NCI-H748 treated with DMSO at 0.1 percent for 48 hours (cell line): ENCODE measurements at regions not wholly inside any gene's neighbourhood (a gene's known extent, or its start where the extent isn't known, plus 50 kb on each side); places are given as distances from the start of the nearest gene placed in this dataset.
"Not testable (repeated sequence)": the region's sequence is repeated elsewhere in the genome, so short reads cannot be mapped to it uniquely, and the experiment has no call there.

Source experiments
- DNase-seq: peaks from one replicate; lab custom pipeline; 2025; lab: John Stamatoyannopoulos, UW

DNA sequence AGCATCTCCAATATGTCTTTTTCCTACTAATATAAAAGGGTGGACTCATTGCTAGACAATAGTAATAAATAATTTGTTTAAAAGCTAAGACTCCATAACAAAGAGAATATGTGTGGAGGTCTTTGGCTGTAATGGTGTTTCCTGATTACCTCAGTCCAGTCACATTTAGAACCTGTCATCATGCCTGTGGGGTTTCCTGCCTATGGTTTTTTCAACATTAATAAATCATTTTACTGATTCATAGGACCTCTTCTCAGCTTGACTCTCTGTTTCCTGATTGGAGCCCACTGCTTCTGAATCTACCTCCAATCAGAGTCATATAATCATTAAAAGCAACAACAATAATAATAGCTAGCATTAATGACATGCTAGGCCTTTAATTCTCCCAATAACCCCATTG is 52.4 kb upstream of the GNAI1 start:
- no peak for DNase-seq

- DNase-seq, result no peak
Observed at GRCh38 chr7:80078886-80079285, 55.7 kb upstream of the GNAI1 start.

- no peak for DNase-seq
Observed at GRCh38 chr7:80078159-80078731, 56.4 kb upstream of the GNAI1 start.

DNA sequence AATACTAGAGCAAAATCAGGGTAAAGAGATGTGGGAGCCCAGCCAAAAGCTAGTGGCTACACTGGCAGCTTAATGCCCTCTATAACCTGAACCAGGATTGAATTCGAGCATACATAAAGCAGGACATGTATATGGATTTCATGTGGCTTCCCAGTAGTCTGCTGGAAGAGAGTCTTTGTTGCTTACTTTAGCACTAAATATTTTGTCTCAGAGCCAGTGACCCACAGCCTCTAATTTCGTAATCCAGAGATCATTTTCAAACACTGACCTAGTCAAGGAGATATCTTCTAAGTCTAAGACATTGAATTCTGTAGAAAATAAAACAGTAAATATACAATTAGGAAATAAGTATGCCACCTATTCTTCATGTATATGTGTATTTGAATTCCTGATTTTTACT is 64.2 kb upstream of the GNAI1 start:
- no peak for DNase-seq

GRCh38 chr7:80066639-80067038 is 68.0 kb upstream of the GNAI1 start:
- DNase-seq, result no peak

- no peak for DNase-seq
Observed at GRCh38 chr7:80063834-80064233, 70.8 kb upstream of the GNAI1 start.

- peak; percentile 61 for DNase-seq
Observed at GRCh38 chr7:80060218-80060806, 74.3 kb upstream of the GNAI1 start.

- no peak for DNase-seq
Observed at GRCh38 chr7:80057488-80057887, 77.1 kb upstream of the GNAI1 start.

GRCh38 chr7:80054356-80054755 is 80.3 kb upstream of the GNAI1 start:
- DNase-seq, result no peak

DNA sequence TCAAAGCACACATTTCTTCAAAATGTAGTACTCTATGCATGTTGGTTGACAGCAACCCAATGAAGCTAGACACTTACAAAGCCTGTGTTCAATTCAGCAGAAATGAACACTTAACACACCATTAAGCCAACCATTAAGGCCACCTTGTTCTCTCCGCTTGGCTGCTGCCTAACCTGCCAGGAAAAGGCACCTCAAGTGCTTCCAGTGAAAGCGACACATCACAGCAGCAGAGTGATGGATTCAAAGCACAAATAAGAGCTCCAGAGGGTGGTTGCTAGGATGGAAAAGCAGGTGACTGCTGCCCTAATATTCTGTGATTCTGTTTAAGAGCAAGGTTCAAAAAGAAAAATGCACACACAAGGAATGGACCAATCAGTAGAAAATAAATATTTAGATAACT is 81.5 kb upstream of the GNAI1 start:
- DNase-seq, result peak; percentile 79

DNA sequence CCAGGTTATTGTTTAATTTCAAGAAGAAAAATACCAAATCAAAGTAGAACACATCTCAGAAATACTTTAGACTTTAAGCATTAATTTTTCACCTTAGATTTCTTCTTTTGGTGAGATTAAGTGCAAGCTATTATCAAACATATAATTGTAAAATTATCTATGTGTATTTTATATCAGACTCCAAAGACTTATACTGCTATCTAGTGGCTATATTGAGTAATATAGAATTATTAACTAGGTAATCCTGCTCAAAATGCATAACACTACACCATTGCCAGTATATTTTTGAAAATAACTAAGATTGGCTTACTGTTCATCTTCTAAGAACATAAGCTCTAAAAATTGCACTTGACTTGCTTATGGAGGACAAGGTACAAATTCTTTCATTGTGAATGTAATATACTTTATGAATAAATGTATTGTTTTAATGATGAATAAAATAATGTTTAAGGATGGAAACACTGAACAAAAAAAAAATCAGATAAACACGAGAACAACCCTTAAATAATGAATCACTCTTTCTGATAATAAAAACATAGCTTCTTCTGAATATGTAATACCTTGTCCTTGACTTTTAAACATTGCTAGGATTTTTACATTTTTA is 86.7 kb upstream of the GNAI1 start:
- peak; percentile 59 for DNase-seq

DNA sequence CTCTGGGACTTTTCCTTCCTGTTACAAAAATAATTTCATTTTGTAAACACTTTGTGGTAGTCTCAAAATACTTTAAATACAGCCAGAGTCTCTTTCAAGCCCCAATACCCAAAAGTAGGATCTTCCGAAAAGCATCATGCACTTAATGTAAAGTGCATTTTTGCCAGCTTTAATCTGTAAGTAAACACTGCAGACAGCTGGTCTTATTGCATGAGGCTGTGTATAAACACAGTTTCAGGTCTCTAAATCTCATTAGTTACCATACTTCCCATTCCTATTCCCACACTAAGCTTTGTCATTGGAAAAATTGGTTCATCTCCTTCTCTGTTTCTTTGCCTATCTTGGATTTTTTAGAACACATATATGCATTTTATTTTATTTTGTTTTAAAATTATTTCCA is 87.6 kb upstream of the GNAI1 start:
- DNase-seq, result peak; percentile 39

DNA sequence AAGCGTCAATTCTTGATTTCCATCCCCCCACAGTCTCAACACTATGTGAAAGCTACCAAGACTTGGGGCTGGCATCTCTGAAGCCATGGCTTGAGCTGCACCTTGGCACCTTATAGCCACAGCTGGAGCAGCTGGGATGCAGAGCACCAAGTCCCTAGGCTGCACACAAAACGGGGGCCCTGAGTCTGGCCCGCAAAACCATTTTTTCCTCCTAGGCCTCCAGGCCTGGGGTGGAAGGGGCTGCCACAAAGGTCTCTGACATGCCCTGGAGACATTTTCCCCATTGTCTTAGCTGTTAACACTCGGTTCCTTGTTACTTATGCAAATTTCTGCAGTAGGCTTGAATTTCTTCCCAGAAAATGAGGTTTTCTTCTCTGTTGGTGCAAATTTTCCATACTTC is 89.8 kb upstream of the GNAI1 start:
- no peak for DNase-seq

- no peak for DNase-seq
Observed at GRCh38 chr7:80040752-80041151, 93.9 kb upstream of the GNAI1 start.

GRCh38 chr7:80040335-80040734 is 94.3 kb upstream of the GNAI1 start:
- DNase-seq, result no peak

GRCh38 chr7:80039251-80039884 is 95.3 kb upstream of the GNAI1 start:
- no peak for DNase-seq

DNA sequence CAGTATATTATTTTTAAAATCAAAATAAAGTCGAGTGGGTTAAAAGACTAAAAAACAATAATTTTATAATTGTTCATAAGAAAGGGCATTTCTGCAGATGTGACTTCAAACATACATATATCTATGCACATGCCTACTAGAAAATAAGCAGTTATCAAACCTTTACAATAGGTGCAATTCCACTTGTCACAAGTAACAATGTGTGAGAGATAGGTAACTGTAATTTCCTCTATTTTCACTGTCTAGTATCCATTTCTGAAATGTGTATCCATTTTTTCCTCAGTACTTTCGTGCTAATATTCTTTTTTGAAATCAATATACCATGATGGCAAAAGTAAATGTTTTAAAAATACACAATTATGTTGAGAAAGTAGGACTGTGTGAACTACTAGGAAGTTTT is 96.9 kb upstream of the GNAI1 start:
- no peak for DNase-seq

DNA sequence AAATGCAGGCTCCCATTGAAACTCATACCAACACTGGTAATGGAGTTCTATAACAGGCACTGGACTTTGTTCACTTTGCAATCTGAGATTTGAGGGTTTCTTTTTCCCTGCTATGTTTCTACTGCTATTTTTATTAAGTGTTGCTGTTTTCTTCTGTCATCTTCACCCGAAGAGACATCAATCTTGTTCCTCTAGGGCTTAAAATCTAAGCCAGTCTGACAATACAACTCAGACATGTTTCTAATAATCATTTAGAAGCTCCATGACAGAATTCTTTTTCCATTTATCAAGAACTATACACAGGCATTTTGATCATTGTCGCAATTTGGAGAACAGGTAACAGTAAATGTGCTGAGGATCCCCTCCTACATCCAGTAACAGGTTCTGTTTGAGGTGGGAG is 98.5 kb upstream of the GNAI1 start:
- no peak for DNase-seq

DNA sequence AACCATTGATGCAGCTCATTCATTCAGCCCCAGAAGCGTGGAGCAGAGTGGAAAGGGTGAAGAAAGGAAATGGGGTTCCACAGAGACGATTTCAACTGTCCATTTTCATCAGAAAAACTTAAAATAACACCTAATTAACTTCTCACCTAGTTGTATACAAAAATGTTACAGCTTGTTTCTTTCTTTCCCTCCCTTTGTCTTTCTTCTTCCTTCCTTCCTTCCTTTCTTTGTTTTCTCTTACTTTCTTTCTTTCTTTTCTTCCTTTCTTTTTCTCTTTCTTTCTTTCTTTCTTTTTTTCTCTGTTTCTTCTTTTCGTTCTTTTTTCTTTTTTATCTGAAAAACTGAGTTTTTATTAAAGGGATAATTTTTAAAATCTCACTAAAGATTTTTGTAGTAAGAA is 105.9 kb upstream of the GNAI1 start:
- DNase-seq, result no peak

GRCh38 chr7:80027611-80028173 is 106.9 kb upstream of the GNAI1 start:
- DNase-seq, result no peak

GRCh38 chr7:80026766-80027165 is 107.9 kb upstream of the GNAI1 start:
- no peak for DNase-seq

DNA sequence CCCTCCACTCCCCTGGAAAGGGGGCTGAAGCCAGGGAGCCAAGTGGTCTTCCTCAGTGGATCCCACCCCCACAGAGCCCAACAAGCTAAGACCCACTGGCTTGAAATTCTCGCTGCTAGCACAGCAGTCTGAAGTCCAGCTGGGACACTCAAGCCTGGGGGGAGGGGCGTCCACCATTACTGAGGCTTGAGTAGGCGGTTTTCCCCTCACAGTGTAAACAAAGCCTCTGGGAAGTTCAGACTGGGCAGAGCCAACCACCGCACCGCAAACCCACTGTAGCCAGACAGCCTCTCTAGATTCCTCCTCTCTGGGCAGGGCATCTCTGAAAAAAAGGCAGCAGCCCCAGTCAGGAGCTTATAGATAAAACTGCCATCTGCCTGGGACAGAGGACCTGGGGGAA is 114.4 kb upstream of the GNAI1 start:
- DNase-seq, result not testable (repeated sequence)

DNA sequence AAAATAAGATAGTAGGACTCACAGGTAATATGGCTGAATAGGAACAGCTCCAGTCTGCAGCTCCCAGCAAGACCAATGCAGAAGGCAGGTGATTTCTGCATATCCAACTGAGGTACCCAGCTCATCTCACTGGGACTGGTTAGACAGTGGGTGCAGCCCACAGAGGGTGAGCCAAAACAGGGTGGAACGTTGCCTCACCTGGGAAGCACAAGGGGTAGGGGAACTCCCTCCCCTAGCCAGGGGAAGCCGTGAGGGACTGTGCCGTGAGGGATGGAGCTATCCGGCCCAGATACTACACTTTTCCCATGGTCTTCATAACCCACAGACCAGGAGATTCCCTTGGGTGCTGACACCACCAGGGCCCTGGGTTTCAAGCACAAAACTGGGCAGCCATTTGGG is 114.8 kb upstream of the GNAI1 start:
- DNase-seq, result not testable (repeated sequence)
